Liver (tissue), 8 donors: ENCODE measurements at regions not wholly inside any gene's neighbourhood (a gene's known extent, or its start where the extent isn't known, plus 50 kb on each side); places are given as distances from the start of the nearest gene placed in this dataset.

ENCODE experiments used
- DNase-seq: peaks from one replicate; pipeline ENCODE4 v3.0.0-alpha.2; 2017; ENCODE audit warnings: low spot score
- H3K27ac ChIP-seq, 2 donors: one replicate each; pipeline ENCODE4 v1.7.0; 2013; ENCODE audit warnings: inconsistent platforms in 2 of 2, low read length in 2 of 2, control low read depth in 1 of 2, low read depth in 1 of 2, mild to moderate bottlenecking in 1 of 2
- H3K27me3 ChIP-seq, 4 donors: one replicate each; pipeline versions ENCODE4 v1.6.1 to v1.7.0; 2013; ENCODE audit warnings: low read length in 3 of 4, inconsistent platforms in 1 of 4, mild to moderate bottlenecking in 1 of 4, moderate library complexity in 1 of 4; ENCODE audit not compliant: control insufficient read depth in 4 of 4, insufficient read depth in 4 of 4
- H3K36me3 ChIP-seq, 4 donors: one replicate each; pipeline versions ENCODE4 v1.6.1 to v1.7.0; 2013; ENCODE audit warnings: low read length in 3 of 4, mild to moderate bottlenecking in 3 of 4, low read depth in 1 of 4, moderate library complexity in 1 of 4; ENCODE audit not compliant: control insufficient read depth in 4 of 4, insufficient read depth in 3 of 4
- H3K4me1 ChIP-seq, 4 donors: one replicate each; pipeline versions ENCODE4 v1.6.1 to v1.7.0; 2013; ENCODE audit warnings: low read length in 3 of 4, mild to moderate bottlenecking in 3 of 4, moderate library complexity in 1 of 4; ENCODE audit not compliant: control insufficient read depth in 4 of 4, insufficient read depth in 4 of 4
- H3K4me3 ChIP-seq, 3 donors: one replicate each; pipeline versions ENCODE4 v1.6.1 to v1.7.0; 2013; ENCODE audit warnings: low read length in 3 of 3, control low read depth in 1 of 3, low read depth in 1 of 3, mild to moderate bottlenecking in 1 of 3
- H3K9ac ChIP-seq, 2 donors: one replicate each; pipeline ENCODE4 v1.7.0; 2013; ENCODE audit warnings: low read length in 2 of 2, mild to moderate bottlenecking in 2 of 2, moderate library complexity in 2 of 2, control low read depth in 1 of 2, low read depth in 1 of 2
- H3K9me3 ChIP-seq, 4 donors: one replicate each; pipeline versions ENCODE4 v1.6.1 to v1.7.0; 2013; ENCODE audit warnings: low read length in 3 of 4; ENCODE audit not compliant: control insufficient read depth in 4 of 4
- ATF3 ChIP-seq: IDR thresholded peaks from 2 replicates; pipeline ENCODE4 v1.6.1; 2016; ENCODE audit warnings: antibody characterized with exemption
- CTCF ChIP-seq: fragments of 150-350 bp; IDR thresholded peaks from 2 replicates; pipeline ENCODE4 v1.5.1; 2017; ENCODE audit warnings: improper control_type of control experiment, low read depth, low read length; ENCODE audit not compliant: missing input control
- EGR1 ChIP-seq, 2 donors: IDR thresholded peaks; 2 replicates each; pipeline ENCODE4 v1.6.1; 2016 to 2018; ENCODE audit warnings: antibody characterized with exemption in 2 of 2, low read depth in 2 of 2
- FOXA1 ChIP-seq: IDR thresholded peaks from 2 replicates; pipeline ENCODE4 v1.6.1; 2016; ENCODE audit warnings: antibody characterized with exemption
- FOXA2 ChIP-seq: IDR thresholded peaks from 2 replicates; pipeline ENCODE4 v1.6.1; 2016; ENCODE audit warnings: antibody characterized with exemption
- GABPA ChIP-seq, 2 donors: IDR thresholded peaks in 1 of 2; conservative IDR thresholded peaks in 1 of 2; 2 replicates each; pipeline ENCODE4 v1.6.1; 2016; ENCODE audit warnings: antibody characterized with exemption in 2 of 2, mild to moderate bottlenecking in 1 of 2, moderate library complexity in 1 of 2
- HNF4A ChIP-seq, 2 donors: conservative IDR thresholded peaks; 2 replicates each; pipeline ENCODE4 v1.6.1; 2016; ENCODE audit warnings: antibody characterized with exemption in 2 of 2, mild to moderate bottlenecking in 2 of 2
- HNF4G ChIP-seq: IDR thresholded peaks from 2 replicates; pipeline ENCODE4 v1.6.1; 2016; ENCODE audit warnings: antibody characterized with exemption
- JUND ChIP-seq, 2 donors: IDR thresholded peaks; 2 replicates each; pipeline ENCODE4 v1.6.1; 2016; ENCODE audit warnings: antibody characterized with exemption in 2 of 2
- MAX ChIP-seq: IDR thresholded peaks from 2 replicates; pipeline ENCODE4 v1.6.1; 2016; ENCODE audit warnings: antibody characterized with exemption
- NR2F2 ChIP-seq: IDR thresholded peaks from 2 replicates; pipeline ENCODE4 v1.6.1; 2016; ENCODE audit warnings: antibody characterized with exemption
- RAD21 ChIP-seq, 2 donors: IDR thresholded peaks; 2 replicates each; pipeline ENCODE4 v1.6.1; 2016; ENCODE audit warnings: antibody characterized with exemption in 2 of 2, mild to moderate bottlenecking in 2 of 2
- REST ChIP-seq: IDR thresholded peaks from 2 replicates; pipeline ENCODE4 v1.6.1; 2016; ENCODE audit warnings: antibody characterized with exemption, mild to moderate bottlenecking
- RXRA ChIP-seq, 2 donors: IDR thresholded peaks; 2 replicates each; pipeline ENCODE4 v1.6.1; 2017 to 2018; ENCODE audit warnings: antibody characterized with exemption in 2 of 2, mild to moderate bottlenecking in 1 of 2
- SP1 ChIP-seq: IDR thresholded peaks from 2 replicates; pipeline ENCODE4 v1.6.1; 2018; ENCODE audit warnings: antibody characterized with exemption, mild to moderate bottlenecking
- TAF1 ChIP-seq: conservative IDR thresholded peaks from 2 replicates; pipeline ENCODE4 v1.6.1; 2016; ENCODE audit warnings: antibody characterized with exemption, mild to moderate bottlenecking
- YY1 ChIP-seq: IDR thresholded peaks from 2 replicates; pipeline ENCODE4 v1.6.1; 2016; ENCODE audit warnings: antibody characterized with exemption, mild to moderate bottlenecking
- WGBS: extraction: QIAGEN DNeasy Blood & Tissue Kit; methylation state at CpG from one replicate; pipeline ENCODE4 v1.1.7; 2013; 5-methylcytosine and 5-hydroxymethylcytosine counted together
- TF ChIP-seq, protein P1 (sequence below): IDR thresholded peaks from 2 replicates; pipeline ENCODE4 v1.6.1; 2016; ENCODE audit warnings: antibody characterized with exemption
- donor health status: healthy.
- donor health status: healthy.
- donor health status: healthy.
- donor health status: healthy.
- donor health status: healthy.

DNA sequence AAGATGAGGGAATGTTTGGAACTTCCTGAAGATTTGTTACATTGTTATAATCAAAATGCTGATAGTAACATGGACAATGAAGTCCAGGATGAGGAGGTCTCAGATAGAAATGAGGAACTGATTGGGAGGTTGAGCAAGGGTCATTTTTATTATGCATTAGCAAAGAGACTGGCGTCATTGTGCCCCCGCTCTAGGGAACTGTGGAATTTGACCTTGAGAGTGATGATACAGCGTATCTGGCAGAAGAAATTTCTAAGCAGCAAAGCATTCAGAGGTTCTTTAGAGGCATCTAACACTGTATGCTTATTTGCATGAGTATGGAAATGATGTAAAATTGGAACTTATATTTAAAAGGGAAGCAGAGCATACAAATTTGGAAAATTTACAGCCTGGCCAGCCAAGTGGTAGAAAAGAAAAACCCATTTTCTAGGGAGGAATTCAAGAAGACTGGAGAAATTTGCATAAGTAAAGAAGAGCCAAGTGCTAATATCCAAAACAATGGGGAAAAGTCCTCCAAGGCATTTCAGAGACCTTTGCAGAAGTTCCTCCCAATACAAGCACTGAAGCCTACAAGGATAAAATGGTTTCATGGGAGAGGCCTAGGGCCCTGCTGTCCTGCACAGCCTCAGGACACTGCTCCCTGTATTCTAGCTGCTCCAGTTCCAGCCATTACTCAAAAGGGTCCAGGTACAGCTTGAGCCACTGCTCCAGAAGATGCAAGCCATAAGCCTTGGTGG is 483.0 kb upstream of the NDST4 start:
- Histone ChIP-seq H3K27ac (no peak overlapping the region), H3K36me3 (no peaks in the 10 kb centered on the region), H3K4me1 (no peaks in the 10 kb centered on the region), H3K9ac (no peak overlapping the region), H3K27me3 (no peaks in the 10 kb centered on the region), H3K9me3 (no peaks in the 10 kb centered on the region), H3K4me3 (no peak overlapping the region)
- WGBS = 58% methylated on average over 3 of the region's 3 CpGs
- TF ChIP-seq NR2F2 (no peak), EGR1 (IDR thresholded peaks at IDR 0.05; ENCODE audit: low read depth in 2 of 2) (no peak), JUND (IDR thresholded peaks at IDR 0.05) (no peak), REST (no peak), CTCF (no peak), TAF1 (no peak), SP1 (no peak), ATF3 (no peak), GABPA (IDR thresholded peaks at IDR 0.05 in 1 of 2, conservative IDR thresholded peaks at IDR 0.05 in 1 of 2) (no peak), HNF4G (no peak), RAD21 (IDR thresholded peaks at IDR 0.05) (no peak), FOXA2 (no peak), HNF4A (conservative IDR thresholded peaks at IDR 0.05) (no peak), MAX (no peak), FOXA1 (no peak), YY1 (no peak), RXRA (IDR thresholded peaks at IDR 0.05) (no peak)
- TF ChIP-seq, protein P1, sequence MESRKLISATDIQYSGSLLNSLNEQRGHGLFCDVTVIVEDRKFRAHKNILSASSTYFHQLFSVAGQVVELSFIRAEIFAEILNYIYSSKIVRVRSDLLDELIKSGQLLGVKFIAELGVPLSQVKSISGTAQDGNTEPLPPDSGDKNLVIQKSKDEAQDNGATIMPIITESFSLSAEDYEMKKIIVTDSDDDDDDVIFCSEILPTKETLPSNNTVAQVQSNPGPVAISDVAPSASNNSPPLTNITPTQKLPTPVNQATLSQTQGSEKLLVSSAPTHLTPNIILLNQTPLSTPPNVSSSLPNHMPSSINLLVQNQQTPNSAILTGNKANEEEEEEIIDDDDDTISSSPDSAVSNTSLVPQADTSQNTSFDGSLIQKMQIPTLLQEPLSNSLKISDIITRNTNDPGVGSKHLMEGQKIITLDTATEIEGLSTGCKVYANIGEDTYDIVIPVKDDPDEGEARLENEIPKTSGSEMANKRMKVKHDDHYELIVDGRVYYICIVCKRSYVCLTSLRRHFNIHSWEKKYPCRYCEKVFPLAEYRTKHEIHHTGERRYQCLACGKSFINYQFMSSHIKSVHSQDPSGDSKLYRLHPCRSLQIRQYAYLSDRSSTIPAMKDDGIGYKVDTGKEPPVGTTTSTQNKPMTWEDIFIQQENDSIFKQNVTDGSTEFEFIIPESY = no peak
- no peak for DNase-seq
